NB4 (cell line): ENCODE measurements at regions not wholly inside any gene's neighbourhood (a gene's known extent, or its start where the extent isn't known, plus 50 kb on each side); places are given as distances from the start of the nearest gene placed in this dataset.

Experiments used
- DNase-seq: peaks from one replicate; pipeline ENCODE4 v3.0.0; 2010; ENCODE audit warnings: low read depth
- H3K4me3 ChIP-seq: one replicate; pipeline ENCODE4 v1.5.1; 2011; ENCODE audit warnings: mild to moderate bottlenecking, low read depth, low read length, moderate library complexity
- MYC ChIP-seq: IDR thresholded peaks from 2 replicates; pipeline ENCODE4 v1.6.1; 2011; ENCODE audit warnings: low read depth, low read length
- POLR2A ChIP-seq: IDR thresholded peaks from 2 replicates; pipeline ENCODE4 v1.6.1; 2011; ENCODE audit warnings: mild to moderate bottlenecking; ENCODE audit not compliant: insufficient read length; ENCODE audit errors: extremely low read depth
- TF ChIP-seq, protein P1 (sequence below): IDR thresholded peaks from one replicate; pipeline ENCODE4 v1.5.1; 2012; ENCODE audit warnings: low read depth, low read length
- TF ChIP-seq, protein P2 (sequence below): IDR thresholded peaks from 2 replicates; pipeline ENCODE4 v1.6.1; 2011; ENCODE audit warnings: low read depth, low read length

DNA sequence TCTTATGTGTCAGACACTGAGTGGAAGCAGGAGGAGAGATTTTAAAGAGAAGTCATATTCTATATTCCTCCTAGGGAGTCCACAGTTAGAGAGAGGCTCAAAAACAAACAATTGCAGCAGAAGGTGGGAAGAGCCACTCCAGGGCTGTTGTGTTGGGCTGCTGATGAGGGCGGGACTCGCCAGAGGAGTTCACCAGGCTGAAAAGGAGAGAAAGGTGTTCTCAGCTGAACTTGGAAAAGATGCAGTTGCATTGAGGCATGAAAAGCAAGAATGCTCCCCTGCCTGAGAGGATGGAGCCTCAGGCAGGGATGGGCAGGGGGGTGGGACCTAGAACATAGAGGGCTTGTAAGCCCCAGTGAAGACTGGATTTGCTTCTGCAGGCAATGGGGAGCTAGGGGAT lies 324.2 kb downstream of the CXCL12 start:
- no peak for DNase-seq
- TF ChIP-seq, protein P1, sequence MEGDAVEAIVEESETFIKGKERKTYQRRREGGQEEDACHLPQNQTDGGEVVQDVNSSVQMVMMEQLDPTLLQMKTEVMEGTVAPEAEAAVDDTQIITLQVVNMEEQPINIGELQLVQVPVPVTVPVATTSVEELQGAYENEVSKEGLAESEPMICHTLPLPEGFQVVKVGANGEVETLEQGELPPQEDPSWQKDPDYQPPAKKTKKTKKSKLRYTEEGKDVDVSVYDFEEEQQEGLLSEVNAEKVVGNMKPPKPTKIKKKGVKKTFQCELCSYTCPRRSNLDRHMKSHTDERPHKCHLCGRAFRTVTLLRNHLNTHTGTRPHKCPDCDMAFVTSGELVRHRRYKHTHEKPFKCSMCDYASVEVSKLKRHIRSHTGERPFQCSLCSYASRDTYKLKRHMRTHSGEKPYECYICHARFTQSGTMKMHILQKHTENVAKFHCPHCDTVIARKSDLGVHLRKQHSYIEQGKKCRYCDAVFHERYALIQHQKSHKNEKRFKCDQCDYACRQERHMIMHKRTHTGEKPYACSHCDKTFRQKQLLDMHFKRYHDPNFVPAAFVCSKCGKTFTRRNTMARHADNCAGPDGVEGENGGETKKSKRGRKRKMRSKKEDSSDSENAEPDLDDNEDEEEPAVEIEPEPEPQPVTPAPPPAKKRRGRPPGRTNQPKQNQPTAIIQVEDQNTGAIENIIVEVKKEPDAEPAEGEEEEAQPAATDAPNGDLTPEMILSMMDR = no peak
- no peak for TF ChIP-seq POLR2A
- TF ChIP-seq MYC = no peak
- TF ChIP-seq, protein P2, sequence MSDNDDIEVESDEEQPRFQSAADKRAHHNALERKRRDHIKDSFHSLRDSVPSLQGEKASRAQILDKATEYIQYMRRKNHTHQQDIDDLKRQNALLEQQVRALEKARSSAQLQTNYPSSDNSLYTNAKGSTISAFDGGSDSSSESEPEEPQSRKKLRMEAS = no peak
- no peak overlapping the region for H3K4me3 ChIP-seq

DNA sequence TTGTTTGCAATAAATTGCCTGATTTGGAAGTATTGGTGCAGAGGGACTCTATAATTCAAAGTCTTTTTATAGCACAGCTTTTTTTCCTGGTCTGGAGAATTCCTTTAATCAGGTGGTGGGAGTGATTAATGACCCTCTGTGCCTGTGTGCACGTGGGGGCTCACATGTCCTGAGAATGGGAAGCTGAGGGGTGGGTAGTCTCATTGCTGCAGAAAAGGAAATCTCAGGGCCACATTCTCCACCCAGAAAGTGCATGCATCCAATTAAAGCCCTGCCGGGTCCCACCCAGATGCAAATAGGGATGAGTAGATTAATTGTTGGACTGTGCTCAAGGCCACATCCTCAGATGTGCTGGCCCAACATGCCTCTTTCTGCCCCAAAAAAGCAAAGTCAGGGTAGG lies 324.7 kb downstream of the CXCL12 start:
- no peak overlapping the region for H3K4me3 ChIP-seq
- no peak for DNase-seq
- TF ChIP-seq, protein P1 = no peak
- TF ChIP-seq POLR2A = no peak
- TF ChIP-seq, protein P2 = no peak

DNA sequence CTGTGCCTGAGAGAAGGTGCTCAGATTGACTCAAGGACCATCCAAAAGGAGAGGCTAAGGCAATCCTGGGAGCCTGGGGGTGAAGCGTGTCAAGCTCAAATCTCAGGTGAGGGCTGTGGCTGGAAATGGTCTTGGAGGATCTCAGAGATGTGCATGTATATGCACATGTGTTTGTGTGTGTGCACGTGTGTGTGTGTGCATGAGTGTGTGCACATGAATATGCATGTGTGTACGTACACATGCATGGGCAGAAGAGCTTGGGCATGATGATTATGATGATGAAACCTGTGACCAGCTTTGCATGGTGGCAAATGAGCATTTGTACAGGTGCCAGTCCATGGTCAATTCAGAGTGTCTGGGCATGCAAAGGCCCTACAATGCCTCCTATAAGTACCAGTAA lies 326.6 kb downstream of the CXCL12 start:
- no peak overlapping the region for H3K4me3 ChIP-seq
- no peak for DNase-seq
- TF ChIP-seq, protein P2 = no peak

DNA sequence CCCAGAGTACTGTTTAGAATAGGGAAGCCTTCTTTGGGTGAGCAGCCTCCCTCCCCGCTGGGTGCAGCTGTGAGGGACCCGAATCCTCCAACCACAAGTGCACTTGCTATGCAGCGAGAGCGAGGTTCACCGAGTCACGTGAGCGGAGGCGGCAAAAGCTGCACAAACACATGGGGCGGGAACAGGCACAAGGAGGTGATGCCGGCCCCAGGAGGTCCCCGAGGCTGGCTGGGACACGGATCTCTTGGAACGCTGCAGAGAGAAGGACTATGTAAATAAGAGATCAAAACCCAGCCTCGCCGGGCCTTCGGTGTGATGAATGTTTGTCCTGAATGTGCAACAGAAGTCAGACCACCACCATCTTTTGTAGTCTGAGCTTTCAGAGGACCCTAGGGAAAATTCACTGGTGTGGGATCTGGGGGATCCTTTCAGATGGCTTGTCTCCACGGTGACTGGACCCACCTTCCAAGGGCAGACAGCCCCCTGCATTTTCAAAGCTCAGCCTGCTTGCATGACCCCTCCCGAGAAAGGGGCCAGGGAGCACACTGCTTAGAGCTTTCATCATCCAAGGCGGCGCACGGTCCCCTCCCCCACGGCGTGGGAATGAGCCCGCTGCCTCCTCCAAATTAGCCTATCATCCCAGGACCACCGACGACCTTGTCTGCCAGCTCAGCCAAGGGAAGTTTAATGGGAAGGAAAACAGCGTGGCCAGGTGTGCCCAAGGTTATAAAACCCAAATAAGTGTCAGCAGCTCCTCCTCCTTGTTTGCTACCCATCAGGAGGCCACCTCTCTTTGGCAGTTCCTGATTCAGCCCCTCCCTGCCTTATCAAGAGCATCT lies 327.7 kb downstream of the CXCL12 start:
- H3K4me3 ChIP-seq = no peak overlapping the region
- no peak for TF ChIP-seq MYC
- TF ChIP-seq, protein P1 = no peak
- TF ChIP-seq, protein P2 = no peak
- TF ChIP-seq POLR2A = no peak
- DNase-seq = no peak

DNA sequence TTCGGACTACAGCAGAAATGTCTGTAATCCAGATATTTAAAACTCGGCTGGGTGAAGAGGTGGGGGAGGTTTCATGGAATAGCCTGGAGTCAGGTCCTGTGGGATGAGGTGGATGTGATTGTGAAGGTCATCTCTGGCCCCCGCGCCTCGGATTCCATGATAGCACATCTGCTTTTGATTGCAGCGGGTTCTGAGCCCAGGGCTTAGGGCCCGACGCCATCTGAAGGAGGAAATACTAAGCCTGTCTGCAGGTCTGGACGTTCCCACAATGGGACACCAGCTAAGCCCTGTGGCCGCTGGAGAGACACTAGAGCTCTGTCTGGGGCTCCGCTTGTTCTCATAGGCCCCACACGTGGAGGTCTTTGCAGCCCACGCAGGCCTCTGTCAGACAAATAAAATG lies 328.7 kb downstream of the CXCL12 start:
- no peak for TF ChIP-seq MYC
- TF ChIP-seq POLR2A = no peak
- TF ChIP-seq, protein P1 = no peak
- TF ChIP-seq, protein P2 = no peak
- DNase-seq = no peak
- no peak overlapping the region for H3K4me3 ChIP-seq

DNA sequence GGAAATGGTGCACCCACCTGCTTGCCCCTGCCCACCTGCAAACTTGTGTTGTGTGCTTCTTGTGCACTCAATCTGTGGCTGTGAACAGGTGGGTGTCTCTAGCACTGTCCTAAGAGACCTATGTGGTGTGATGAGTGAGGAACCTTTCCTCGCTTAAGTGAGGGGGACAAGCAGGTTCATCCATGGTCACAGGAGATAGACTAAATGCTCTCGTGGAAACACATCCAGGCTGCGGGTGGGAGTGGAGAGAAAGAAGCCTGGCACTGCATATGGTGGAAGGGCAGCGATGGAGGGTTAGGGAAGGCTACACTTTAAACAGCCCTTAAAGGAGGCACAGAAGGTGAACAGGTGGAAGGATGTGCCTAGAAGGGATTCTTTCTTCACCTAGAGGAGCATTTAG lies 330.9 kb downstream of the CXCL12 start:
- H3K4me3 ChIP-seq = no peak overlapping the region
- TF ChIP-seq, protein P1 = no peak
- no peak for TF ChIP-seq MYC
- TF ChIP-seq, protein P2 = no peak
- TF ChIP-seq POLR2A = no peak
- no peak for DNase-seq
